GM23338 (cell line): ENCODE measurements at regions not wholly inside any gene's neighbourhood (a gene's known extent, or its start where the extent isn't known, plus 50 kb on each side); places are given as distances from the start of the nearest gene placed in this dataset.

Source experiments
- CREB1 ChIP-seq: fragments of 250-450 bp; sonication (Bioruptor Pico); IDR thresholded peaks from 2 replicates; pipeline ENCODE4 v1.5.0; 2020; ENCODE audit warnings: low read depth, mild to moderate bottlenecking, moderate library complexity
- CTCF ChIP-seq, 2 experiments: fragments of 200-600 bp in 1 of 2; sonication (generic) in 1 of 2; conservative IDR thresholded peaks; 2 replicates each; pipeline versions ENCODE4 v1.5.1 to v1.6.1; 2016 to 2017; ENCODE audit warnings: antibody characterized with exemption in 2 of 2, low read depth in 2 of 2, mild to moderate bottlenecking in 2 of 2, moderate library complexity in 1 of 2
- EZH2 ChIP-seq: fragments of 200-600 bp; sonication (generic); IDR thresholded peaks from one replicate; pipeline ENCODE4 v1.8.0; 2017; ENCODE audit warnings: antibody characterized with exemption, mild to moderate bottlenecking, low read depth; ENCODE audit not compliant: unreplicated experiment
- EZH2phosphoT487 ChIP-seq: fragments of 200-600 bp; sonication (generic); IDR thresholded peaks from one replicate; pipeline ENCODE4 v1.8.1; 2018; ENCODE audit warnings: antibody characterized with exemption; ENCODE audit not compliant: unreplicated experiment
- POLR2AphosphoS5 ChIP-seq: IDR thresholded peaks from 2 replicates; pipeline ENCODE4 v1.6.1; 2016; ENCODE audit warnings: antibody characterized with exemption, low read depth
- REST ChIP-seq: IDR thresholded peaks from one replicate; pipeline ENCODE4 v1.6.1; 2018; ENCODE audit warnings: antibody characterized with exemption; ENCODE audit not compliant: unreplicated experiment

GRCh38 chr20:59514554-59514953 is 89.8 kb upstream of the PHACTR3 start:
- TF ChIP-seq POLR2AphosphoS5 (no peak), CTCF (conservative IDR thresholded peaks at IDR 0.05; ENCODE audit: low read depth in 2 of 2) (no peak), EZH2 (no peak), EZH2phosphoT487 (no peak), REST (no peak), CREB1 (CRISPR knock-in tag) (no peak)
